Breast epithelium (tissue), 4 donors: ENCODE measurements at regions not wholly inside any gene's neighbourhood (a gene's known extent, or its start where the extent isn't known, plus 50 kb on each side); places are given as distances from the start of the nearest gene placed in this dataset.

ENCODE experiments used
- DNase-seq, 2 donors: peaks; one replicate each; pipeline ENCODE4 v3.0.0-alpha.2; 2019; ENCODE audit warnings: low spot score in 2 of 2
- H3K27ac ChIP-seq, 2 donors: fragments of 200-600 bp; sonication (generic) in 1 of 2; one replicate each; pipeline ENCODE4 v1.5.1; 2016 to 2019; ENCODE audit warnings: mild to moderate bottlenecking in 1 of 2
- H3K27me3 ChIP-seq, 2 donors: fragments of 200-600 bp; sonication (generic) in 1 of 2; one replicate each; pipeline versions ENCODE4 v1.5.1 to v1.6.0; 2017 to 2019; ENCODE audit warnings: control low read depth in 1 of 2, mild to moderate bottlenecking in 1 of 2
- H3K36me3 ChIP-seq: fragments of 200-600 bp; one replicate; pipeline ENCODE4 v1.5.1; 2019
- H3K4me1 ChIP-seq, 2 donors: fragments of 200-600 bp; sonication (generic); one replicate each; pipeline ENCODE4 v1.5.1; 2016 to 2019; ENCODE audit warnings: control low read depth in 1 of 2
- H3K4me3 ChIP-seq, 3 donors: fragments of 200-600 bp; sonication (generic); 1 replicate in 2 of 3; 2 replicates in 1 of 3; pipeline ENCODE4 v1.5.1; 2016 to 2019; ENCODE audit warnings: mild to moderate bottlenecking in 3 of 3, moderate library complexity in 2 of 3
- H3K9me3 ChIP-seq, 2 donors: fragments of 200-600 bp; sonication (generic) in 1 of 2; one replicate each; pipeline ENCODE4 v1.5.1; 2016 to 2019; ENCODE audit warnings: control low read depth in 1 of 2
- CTCF ChIP-seq, 3 donors: fragments of 450-650 bp; IDR thresholded peaks; one replicate each; pipeline ENCODE4 v1.5.1; 2016 to 2017; ENCODE audit warnings: antibody characterized with exemption in 3 of 3, mild to moderate bottlenecking in 3 of 3, moderate library complexity in 3 of 3
- POLR2A ChIP-seq: fragments of 450-650 bp; IDR thresholded peaks from one replicate; pipeline ENCODE4 v1.6.1; 2016; ENCODE audit warnings: antibody characterized with exemption, mild to moderate bottlenecking, moderate library complexity
- POLR2AphosphoS5 ChIP-seq, 3 donors: sonication (generic); formaldehyde crosslinking; IDR thresholded peaks; one replicate each; pipeline ENCODE4 v1.6.1; 2017; ENCODE audit warnings: antibody characterized with exemption in 3 of 3
- intact Hi-C: fragments of 100-400 bp; cut with DNase I; formaldehyde crosslinking; loops from one replicate; pipeline ENCODE4 v1.15.1; 2023; ENCODE audit warnings: low total_unique reads

- no peak for DNase-seq
- H3K27ac ChIP-seq: no peak overlapping the region
- intact Hi-C loops: no loop called here
- no peak overlapping the region for H3K4me3 ChIP-seq
- TF ChIP-seq CTCF (IDR thresholded peaks at IDR 0.05) (no peak), POLR2A (no peak), POLR2AphosphoS5 (IDR thresholded peaks at IDR 0.05) (no peak)
- H3K9me3 ChIP-seq: no peaks in the 10 kb centered on the region
- no peaks in the 10 kb centered on the region for H3K4me1 ChIP-seq
- H3K27me3 ChIP-seq: no peaks in the 10 kb centered on the region
- no peaks in the 10 kb centered on the region for H3K36me3 ChIP-seq
Observed at GRCh38 chr6:163714179-163714578, 299.7 kb downstream of the QKI start.

GRCh38 chr6:163712981-163713380 is 298.5 kb downstream of the QKI start:
- intact Hi-C loops: loop anchor here (1.0 kb wide), 1 partner anchor 10 kb away; no protein-coding TSS in a partner anchor
- Histone ChIP-seq H3K27me3 (no peaks in the 10 kb centered on the region), H3K36me3 (no peaks in the 10 kb centered on the region), H3K4me3 (no peak overlapping the region), H3K27ac (peak overlapping the region in 1 of 2 donors; percentile 89), H3K4me1 (no peaks in the 10 kb centered on the region), H3K9me3 (no peaks in the 10 kb centered on the region)
- no peak for DNase-seq
- no peak for TF ChIP-seq POLR2AphosphoS5 (IDR thresholded peaks at IDR 0.05)
- TF ChIP-seq POLR2A: no peak
- TF ChIP-seq CTCF (IDR thresholded peaks at IDR 0.05): no peak

GRCh38 chr6:163712566-163712961 is 298.0 kb downstream of the QKI start:
- no peaks in the 10 kb centered on the region for H3K36me3 ChIP-seq
- H3K9me3 ChIP-seq: no peaks in the 10 kb centered on the region
- TF ChIP-seq POLR2AphosphoS5 (IDR thresholded peaks at IDR 0.05): no peak
- TF ChIP-seq CTCF (IDR thresholded peaks at IDR 0.05): no peak
- no peak for TF ChIP-seq POLR2A
- H3K4me3 ChIP-seq: no peak overlapping the region
- intact Hi-C loops: no loop called here
- no peaks in the 10 kb centered on the region for H3K27me3 ChIP-seq
- DNase-seq: no peak
- peak overlapping the region; percentile 21 to 89 for H3K27ac ChIP-seq
- no peaks in the 10 kb centered on the region for H3K4me1 ChIP-seq

- H3K27me3 ChIP-seq: no peaks in the 10 kb centered on the region
- H3K36me3 ChIP-seq: no peaks in the 10 kb centered on the region
- TF ChIP-seq POLR2AphosphoS5 (IDR thresholded peaks at IDR 0.05) (peak; percentile 24 to 95 (median 93)), POLR2A (no peak), CTCF (IDR thresholded peaks at IDR 0.05) (peak in 1 of 3 donors; percentile 47)
- no peaks in the 10 kb centered on the region for H3K9me3 ChIP-seq
- peak in 1 of 2 donors; percentile 43 for DNase-seq
- intact Hi-C loops: no loop called here
- peak overlapping the region; percentile 21 to 89 for H3K27ac ChIP-seq
- no peaks in the 10 kb centered on the region for H3K4me1 ChIP-seq
- peak overlapping the region in 1 of 3 donors; percentile 19 for H3K4me3 ChIP-seq
Observed at GRCh38 chr6:163711615-163712565, 297.4 kb downstream of the QKI start.
